Glomerular endothelial cell (primary cell): ENCODE measurements at regions not wholly inside any gene's neighbourhood (a gene's known extent, or its start where the extent isn't known, plus 50 kb on each side); places are given as distances from the start of the nearest gene placed in this dataset.
"Not testable (repeated sequence)": the region's sequence is repeated elsewhere in the genome, so short reads cannot be mapped to it uniquely, and the experiment has no call there.

Experiments
- DNase-seq: peaks from one replicate; pipeline ENCODE4 v3.0.0-alpha.2; 2011; ENCODE audit warnings: low read depth, low spot score; ENCODE audit errors: extremely low read depth

GRCh38 chr17:70423562-70423961 is 254.2 kb downstream of the KCNJ2 start:
- DNase-seq = no peak

- no peak for DNase-seq
Observed at GRCh38 chr17:70426752-70427151, 257.4 kb downstream of the KCNJ2 start.

- DNase-seq = no peak
Observed at GRCh38 chr17:70434536-70435490, 265.5 kb downstream of the KCNJ2 start.

GRCh38 chr17:70437656-70438055 is 268.3 kb downstream of the KCNJ2 start:
- DNase-seq = no peak

GRCh38 chr17:70446446-70446845 is 277.1 kb downstream of the KCNJ2 start:
- no peak for DNase-seq

GRCh38 chr17:70447588-70447987 is 278.3 kb downstream of the KCNJ2 start:
- no peak for DNase-seq

- not testable (repeated sequence) for DNase-seq
Observed at GRCh38 chr17:70453075-70453474, 283.7 kb downstream of the KCNJ2 start.

GRCh38 chr17:70454377-70454776 is 285.0 kb downstream of the KCNJ2 start:
- no peak for DNase-seq

GRCh38 chr17:70454908-70455307 is 285.6 kb downstream of the KCNJ2 start:
- DNase-seq = no peak

- DNase-seq = no peak
Observed at GRCh38 chr17:70464995-70465394, 295.7 kb downstream of the KCNJ2 start.

- DNase-seq = no peak
Observed at GRCh38 chr17:70468661-70469060, 299.3 kb downstream of the KCNJ2 start.

- DNase-seq = no peak
Observed at GRCh38 chr17:70473049-70473448, 303.7 kb downstream of the KCNJ2 start.

GRCh38 chr17:70476368-70476767 is 307.0 kb downstream of the KCNJ2 start:
- DNase-seq = no peak

- DNase-seq = no peak
Observed at GRCh38 chr17:70478902-70479301, 309.6 kb downstream of the KCNJ2 start.

- no peak for DNase-seq
Observed at GRCh38 chr17:70479779-70480178, 310.4 kb downstream of the KCNJ2 start.

GRCh38 chr17:70483624-70484023 is 314.3 kb downstream of the KCNJ2 start:
- no peak for DNase-seq

GRCh38 chr17:70484050-70484449 is 314.7 kb downstream of the KCNJ2 start:
- DNase-seq = no peak

GRCh38 chr17:70484496-70484895 is 315.2 kb downstream of the KCNJ2 start:
- no peak for DNase-seq

- no peak for DNase-seq
Observed at GRCh38 chr17:70492368-70492767, 323.0 kb downstream of the KCNJ2 start.

GRCh38 chr17:70493277-70493874 is 324.0 kb downstream of the KCNJ2 start:
- no peak for DNase-seq

GRCh38 chr17:70498631-70499030 is 329.3 kb downstream of the KCNJ2 start:
- DNase-seq = no peak
